ENCODE measurements at regions not wholly inside any gene's neighbourhood (a gene's known extent, or its start where the extent isn't known, plus 50 kb on each side); places are given as distances from the start of the nearest gene placed in this dataset.

GRCh38 chr5:93071710-93072109, 509.3 kb downstream of the NR2F1-AS1 start:
- no peak for TF ChIP-seq CTCF (IDR thresholded peaks at IDR 0.05)
- H3K4me1 Mint-ChIP-seq (ENCODE audit: low read depth) = peaks cover 21% of the 10 kb centered on the region
- no peaks in the 10 kb centered on the region for H3K9me3 Mint-ChIP-seq (ENCODE audit: low read depth)
- H3K4me3 Mint-ChIP-seq (ENCODE audit: unreplicated experiment) = no peak overlapping the region
- H3K27ac Mint-ChIP-seq (ENCODE audit: unreplicated experiment) = no peak overlapping the region
- H3K27me3 Mint-ChIP-seq (ENCODE audit: low read depth) = no peaks in the 10 kb centered on the region
- no peaks in the 10 kb centered on the region for H3K36me3 Mint-ChIP-seq (ENCODE audit: low read depth)
- no peak for DNase-seq (ENCODE audit: low spot score)

- Mint-ChIP-seq H3K4me1 (ENCODE audit: low read depth) (peaks cover 18% of the 10 kb centered on the region), H3K27ac (ENCODE audit: unreplicated experiment) (no peak overlapping the region), H3K36me3 (ENCODE audit: low read depth) (no peaks in the 10 kb centered on the region), H3K9me3 (ENCODE audit: low read depth) (no peaks in the 10 kb centered on the region), H3K4me3 (ENCODE audit: unreplicated experiment) (no peak overlapping the region), H3K27me3 (ENCODE audit: low read depth) (no peaks in the 10 kb centered on the region)
- DNase-seq (ENCODE audit: low spot score) = no peak
- no peak for TF ChIP-seq CTCF (IDR thresholded peaks at IDR 0.05)
Measured at GRCh38 chr5:93070938-93071337, 510.1 kb downstream of the NR2F1-AS1 start.

GRCh38 chr5:93069276-93069675, 511.7 kb downstream of the NR2F1-AS1 start:
- TF ChIP-seq CTCF (IDR thresholded peaks at IDR 0.05) = no peak
- no peaks in the 10 kb centered on the region for H3K27me3 Mint-ChIP-seq (ENCODE audit: low read depth)
- no peak overlapping the region for H3K4me3 Mint-ChIP-seq (ENCODE audit: unreplicated experiment)
- DNase-seq (ENCODE audit: low spot score) = no peak
- H3K27ac Mint-ChIP-seq (ENCODE audit: unreplicated experiment) = no peak overlapping the region
- H3K4me1 Mint-ChIP-seq (ENCODE audit: low read depth) = peaks cover 13% of the 10 kb centered on the region
- no peaks in the 10 kb centered on the region for H3K9me3 Mint-ChIP-seq (ENCODE audit: low read depth)
- H3K36me3 Mint-ChIP-seq (ENCODE audit: low read depth) = no peaks in the 10 kb centered on the region

GRCh38 chr5:93062548-93062947, 518.5 kb downstream of the NR2F1-AS1 start:
- peak; percentile 59 for TF ChIP-seq CTCF (IDR thresholded peaks at IDR 0.05)
- DNase-seq (ENCODE audit: low spot score) = no peak
- Mint-ChIP-seq H3K36me3 (ENCODE audit: low read depth) (no peaks in the 10 kb centered on the region), H3K4me3 (ENCODE audit: unreplicated experiment) (no peak overlapping the region), H3K27ac (ENCODE audit: unreplicated experiment) (no peak overlapping the region), H3K4me1 (ENCODE audit: low read depth) (peaks cover 4% of the 10 kb centered on the region), H3K27me3 (ENCODE audit: low read depth) (no peaks in the 10 kb centered on the region), H3K9me3 (ENCODE audit: low read depth) (no peaks in the 10 kb centered on the region)

- H3K27me3 Mint-ChIP-seq (ENCODE audit: low read depth) = no peaks in the 10 kb centered on the region
- no peak overlapping the region for H3K4me3 Mint-ChIP-seq (ENCODE audit: unreplicated experiment)
- H3K36me3 Mint-ChIP-seq (ENCODE audit: low read depth) = no peaks in the 10 kb centered on the region
- peaks cover 10% of the 10 kb centered on the region for H3K4me1 Mint-ChIP-seq (ENCODE audit: low read depth)
- no peak overlapping the region for H3K27ac Mint-ChIP-seq (ENCODE audit: unreplicated experiment)
- no peak for DNase-seq (ENCODE audit: low spot score)
- H3K9me3 Mint-ChIP-seq (ENCODE audit: low read depth) = no peaks in the 10 kb centered on the region
- TF ChIP-seq CTCF (IDR thresholded peaks at IDR 0.05) = no peak
Measured at GRCh38 chr5:93058309-93058708, 522.7 kb downstream of the NR2F1-AS1 start.
